ENCODE measurements at regions not wholly inside any gene's neighbourhood (a gene's known extent, or its start where the extent isn't known, plus 50 kb on each side); places are given as distances from the start of the nearest gene placed in this dataset.

- TF ChIP-seq ZBTB33 (IDR thresholded peaks at IDR 0.05; ENCODE audit: borderline replicate concordance, low read depth), result no peak
- TF ChIP-seq JUND (IDR thresholded peaks at IDR 0.05), result peak; percentile 51; the same call in 1 of the 2 replicates
- TF ChIP-seq NRF1 (IDR thresholded peaks at IDR 0.05; ENCODE audit: low read depth, low read length), result no peak
- no peak for TF ChIP-seq TEAD4 (IDR thresholded peaks at IDR 0.05; ENCODE audit: borderline replicate concordance, insufficient read depth)
- TF ChIP-seq PBX3 (IDR thresholded peaks at IDR 0.05), result no peak
- no peak for TF ChIP-seq EZH2phosphoT487 (IDR thresholded peaks at IDR 0.05; ENCODE audit: borderline replicate concordance, low read depth)
These were observed 1380.5 kb upstream of the ATXN8OS start (continued) for GRCh38 chr13:68727165-68727564.

GRCh38 chr13:68719815-68720214 is 1387.8 kb upstream of the ATXN8OS start:
- no peaks in the 10 kb centered on the region; the same call in 1 of the 2 replicates for H3K9me2 ChIP-seq
- H3K4me3 ChIP-seq (ENCODE audit: low read depth in 2 of 2, low read length in 1 of 2), result no peak overlapping the region
- peaks cover 3% of the 10 kb centered on the region; the same call in 1 of the 2 replicates for H3K9me3 ChIP-seq
- ChIA-PET POLR2A (no interaction called here), CTCF (no interaction called here)
- H3K4me2 ChIP-seq, result no peak overlapping the region
- no peaks in the 10 kb centered on the region for H3F3A ChIP-seq (replicated peaks; ENCODE audit: insufficient read depth)
- H2AFZ ChIP-seq (ENCODE audit: low read depth), result no peak overlapping the region
- WGBS (ENCODE audit: low lambda C conversion rate), result 87% methylated on average over 3 of the region's 3 CpGs
- no peak for DNase-seq
- no peaks in the 10 kb centered on the region for H4K20me1 ChIP-seq (ENCODE audit: insufficient read depth)
- no peaks in the 10 kb centered on the region for H3K4me1 ChIP-seq (ENCODE audit: control insufficient read depth in 1 of 2, insufficient read depth in 2 of 2, low read depth in 1 of 2, low read length in 1 of 2)
- TF ChIP-seq ZBTB33 (IDR thresholded peaks at IDR 0.05; ENCODE audit: borderline replicate concordance, low read depth), result no peak
- no peak for TF ChIP-seq SMC3 (IDR thresholded peaks at IDR 0.05; ENCODE audit: low read depth, low read length)
- TF ChIP-seq PBX3 (IDR thresholded peaks at IDR 0.05), result no peak
- no peak for TF ChIP-seq RXRA (IDR thresholded peaks at IDR 0.05; ENCODE audit: borderline replicate concordance, low read depth)
- no peak for TF ChIP-seq MEF2A (IDR thresholded peaks at IDR 0.05; ENCODE audit: borderline replicate concordance, low read depth)
- TF ChIP-seq IRF3 (IDR thresholded peaks at IDR 0.05; ENCODE audit: low read depth, low read length), result no peak
- H3K27me3 ChIP-seq (ENCODE audit: insufficient read depth), result no peaks in the 10 kb centered on the region
- no peak overlapping the region for H3K9ac ChIP-seq
- H3K79me2 ChIP-seq (ENCODE audit: insufficient read depth), result no peaks in the 10 kb centered on the region
- H3K36me3 ChIP-seq (replicated peaks in 1 of 2; ENCODE audit: control insufficient read depth in 1 of 2, insufficient read depth in 2 of 2, low read length in 1 of 2), result no peaks in the 10 kb centered on the region
- H3K27ac ChIP-seq (ENCODE audit: low read depth in 2 of 2, low read length in 1 of 2), result no peak overlapping the region

Measured in SK-N-SH (cell line).